Dedifferentiated amniotic fluid mesenchymal stem cell (primary cell): ENCODE measurements at regions not wholly inside any gene's neighbourhood (a gene's known extent, or its start where the extent isn't known, plus 50 kb on each side); places are given as distances from the start of the nearest gene placed in this dataset.
"Not testable (repeated sequence)": the region's sequence is repeated elsewhere in the genome, so short reads cannot be mapped to it uniquely, and the experiment has no call there.

Experiments
- DNase-seq: peaks from one replicate; pipeline ENCODE4 v3.0.0-alpha.2; 2016; ENCODE audit errors: extremely low spot score

GRCh38 chr4:96407225-96407624 is 567.3 kb downstream of the PDHA2 start:
- no peak for DNase-seq

- no peak for DNase-seq
Observed at GRCh38 chr4:96407738-96408463, 568.0 kb downstream of the PDHA2 start.

- DNase-seq: not testable (repeated sequence)
Observed at GRCh38 chr4:96414853-96415252, 575.0 kb downstream of the PDHA2 start.

- DNase-seq: no peak
Observed at GRCh38 chr4:96429657-96430056, 589.8 kb downstream of the PDHA2 start.

GRCh38 chr4:96431094-96431493 is 591.2 kb downstream of the PDHA2 start:
- DNase-seq: no peak

- DNase-seq: no peak
Observed at GRCh38 chr4:96448315-96448872, 608.5 kb downstream of the PDHA2 start.

- no peak for DNase-seq
Observed at GRCh38 chr4:96455045-96455720, 615.3 kb downstream of the PDHA2 start.

GRCh38 chr4:96458031-96458430 is 618.1 kb downstream of the PDHA2 start:
- DNase-seq: not testable (repeated sequence)

GRCh38 chr4:96459105-96459504 is 619.2 kb downstream of the PDHA2 start:
- DNase-seq: no peak

GRCh38 chr4:96465834-96466233 is 625.9 kb downstream of the PDHA2 start:
- no peak for DNase-seq

GRCh38 chr4:96471956-96472867 is 632.3 kb downstream of the PDHA2 start:
- DNase-seq: no peak

- DNase-seq: no peak
Observed at GRCh38 chr4:96473246-96473645, 633.4 kb downstream of the PDHA2 start.

GRCh38 chr4:96483308-96484030 is 643.6 kb downstream of the PDHA2 start:
- DNase-seq: no peak

- DNase-seq: no peak
Observed at GRCh38 chr4:96486563-96486962, 646.7 kb downstream of the PDHA2 start.

GRCh38 chr4:96497621-96498020 is 657.7 kb downstream of the PDHA2 start:
- no peak for DNase-seq

- DNase-seq: no peak
Observed at GRCh38 chr4:96504386-96504785, 664.5 kb downstream of the PDHA2 start.

- DNase-seq: no peak
Observed at GRCh38 chr4:96509039-96509741, 669.3 kb downstream of the PDHA2 start.

- no peak for DNase-seq
Observed at GRCh38 chr4:96519291-96519690, 679.4 kb downstream of the PDHA2 start.

- no peak for DNase-seq
Observed at GRCh38 chr4:96521046-96521536, 681.2 kb downstream of the PDHA2 start.

- DNase-seq: no peak
Observed at GRCh38 chr4:96523611-96524010, 683.7 kb downstream of the PDHA2 start.
